ENCODE measurements at regions not wholly inside any gene's neighbourhood (a gene's known extent, or its start where the extent isn't known, plus 50 kb on each side); places are given as distances from the start of the nearest gene placed in this dataset.

- intact Hi-C loops (cut with micrococcal nuclease), result no loop called here
- peak; percentile 72 for ATAC-seq
- no peak for DNase-seq
Measured at GRCh38 chr13:95484052-95484451, 68.5 kb upstream of the CLDN10 start.

GRCh38 chr13:95485045-95485517 lies 67.4 kb upstream of the CLDN10 start:
- DNase-seq, result no peak
- ATAC-seq, result peak; percentile 55
- intact Hi-C loops (cut with micrococcal nuclease), result no loop called here

- intact Hi-C loops (cut with micrococcal nuclease), result no loop called here
- DNase-seq (no peak), ATAC-seq (peak; percentile 77)
Measured at GRCh38 chr13:95485518-95486144, 66.9 kb upstream of the CLDN10 start.

DNA sequence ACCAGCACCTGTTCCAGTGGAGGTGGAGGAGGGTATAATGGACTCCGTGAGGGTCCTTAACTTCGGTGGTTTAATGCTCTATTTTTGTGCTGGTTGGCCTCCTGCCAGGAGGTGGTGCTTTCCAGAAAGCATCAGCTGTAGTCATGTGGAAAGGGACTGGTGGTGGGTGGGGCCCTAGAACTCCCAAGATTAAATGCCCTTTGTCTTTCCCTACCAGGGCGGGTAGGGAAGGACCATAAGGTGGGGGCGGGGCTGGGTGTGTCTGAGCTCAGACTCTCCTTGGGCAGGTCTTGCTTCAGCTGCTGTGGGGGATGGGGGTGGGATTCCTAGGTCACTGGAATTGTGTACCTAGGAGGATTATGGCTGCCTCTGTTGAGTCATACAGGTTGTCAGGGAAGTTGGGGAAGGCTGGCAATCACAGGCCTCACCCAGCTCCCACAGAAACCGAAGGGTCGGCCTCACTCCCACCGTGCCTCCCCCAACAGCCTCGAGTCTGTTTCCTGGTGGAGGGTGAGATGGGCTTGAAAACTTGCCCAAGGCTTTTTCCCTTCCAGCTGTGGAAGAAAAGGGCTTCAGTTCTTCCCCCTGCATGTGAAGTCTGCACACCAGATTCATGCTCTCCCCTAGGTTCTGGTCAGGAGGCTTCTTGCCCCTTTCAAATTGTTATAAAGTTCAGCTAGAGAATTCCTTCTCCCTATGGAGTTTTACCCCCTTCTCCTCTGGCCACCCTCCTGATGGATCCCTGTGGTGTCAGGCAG lies 60.3 kb upstream of the CLDN10 start:
- intact Hi-C loops (cut with micrococcal nuclease), result loop anchor here (10.0 kb wide), 1 partner anchor 173 kb away; no protein-coding TSS in a partner anchor
- no peak for ATAC-seq

DNA sequence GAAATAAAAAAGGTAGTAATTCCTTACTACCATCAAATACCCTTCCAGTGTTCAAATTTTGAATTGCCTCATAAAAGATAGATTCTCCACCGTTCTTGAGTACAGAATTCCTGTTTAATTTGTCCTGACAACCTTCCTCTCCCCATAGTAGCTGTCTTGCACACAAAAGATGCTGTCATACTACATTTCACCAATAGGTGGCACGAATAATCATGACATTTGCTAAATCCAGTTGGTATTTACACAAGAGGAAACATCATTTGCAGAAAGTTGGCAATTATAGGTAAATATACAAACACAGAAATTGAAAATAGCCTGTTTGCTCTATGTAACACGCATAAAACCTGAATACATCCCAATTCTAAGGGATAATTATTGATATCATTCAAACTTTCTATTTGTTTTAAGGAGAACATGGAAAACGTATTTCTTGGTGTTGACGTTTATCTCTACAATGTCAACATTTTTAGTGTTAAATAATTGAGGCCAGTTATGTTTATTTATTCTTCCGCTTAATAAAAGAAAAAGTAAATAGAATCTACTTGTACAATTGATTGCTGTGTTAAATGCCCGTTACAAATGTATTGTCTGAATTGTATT lies 58.3 kb upstream of the CLDN10 start:
- ATAC-seq (no peak), DNase-seq (no peak)
- intact Hi-C loops (cut with micrococcal nuclease), result loop anchor here (10.0 kb wide), 1 partner anchor 171 kb away; no protein-coding TSS in a partner anchor

More for the DNA sequence above, 60.3 kb upstream of the CLDN10 start:
- no peak for DNase-seq

GRCh38 chr13:95496485-95496884 lies 56.0 kb upstream of the CLDN10 start:
- no peak for ATAC-seq
- intact Hi-C loops (cut with micrococcal nuclease), result loop anchor here (10.0 kb wide), 1 partner anchor 168 kb away; no protein-coding TSS in a partner anchor

DNA sequence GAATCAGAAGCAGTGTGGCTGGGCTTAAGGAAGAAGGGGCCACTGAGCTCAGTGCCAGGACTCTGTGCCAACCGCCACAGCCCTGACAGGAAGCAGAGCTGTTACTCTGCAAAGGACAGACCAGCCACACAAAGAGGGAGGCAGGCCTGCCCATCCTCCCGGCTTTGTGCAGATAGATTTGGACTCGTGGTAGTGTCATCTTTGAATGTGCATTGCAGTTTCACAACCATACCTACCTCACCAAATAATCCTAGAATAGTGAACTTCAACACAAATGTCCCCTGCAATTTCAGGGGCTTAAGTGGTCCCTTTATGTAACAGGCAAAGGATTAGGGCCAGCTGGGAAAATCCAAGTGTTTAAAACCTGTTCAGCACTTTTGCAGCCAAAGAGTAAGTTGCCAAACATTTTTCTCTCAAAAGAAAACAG lies 55.1 kb upstream of the CLDN10 start:
- intact Hi-C loops (cut with micrococcal nuclease), result loop anchor here (10.0 kb wide), 1 partner anchor 167 kb away; no protein-coding TSS in a partner anchor
- ATAC-seq (peak; percentile 100), DNase-seq (peak; percentile 78)

More at GRCh38 chr13:95496485-95496884, 56.0 kb upstream of the CLDN10 start:
- DNase-seq, result no peak

GRCh38 chr13:95498886-95499285 lies 53.6 kb upstream of the CLDN10 start:
- ATAC-seq (no peak), DNase-seq (no peak)
- intact Hi-C loops (cut with micrococcal nuclease), result loop anchor here (10.0 kb wide), 1 partner anchor 166 kb away; no protein-coding TSS in a partner anchor

GRCh38 chr13:95499811-95500712 lies 52.5 kb upstream of the CLDN10 start:
- ATAC-seq, result no peak
- no peak for DNase-seq
- intact Hi-C loops (cut with micrococcal nuclease), result loop anchor here (10.0 kb wide), 1 partner anchor 165 kb away; no protein-coding TSS in a partner anchor

DNA sequence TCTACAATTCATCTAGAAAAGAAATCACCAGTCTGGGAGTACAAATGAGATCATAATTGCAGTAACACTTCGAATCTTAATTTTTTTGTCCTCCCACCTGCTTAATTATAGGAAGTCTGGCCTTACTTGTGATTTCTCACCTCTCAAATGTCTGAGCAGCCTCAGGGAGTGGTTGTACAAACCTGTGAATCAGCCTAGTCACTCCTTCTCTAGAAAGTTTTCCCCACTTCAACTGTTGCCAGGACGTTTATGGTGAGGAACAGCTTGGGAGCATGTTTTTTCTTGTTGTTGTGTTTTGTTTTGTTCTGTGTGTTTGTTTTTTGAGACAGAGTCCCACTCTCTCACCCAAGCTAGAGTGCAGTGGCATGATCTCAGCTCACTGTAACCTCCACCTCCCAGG lies 50.3 kb upstream of the CLDN10 start:
- intact Hi-C loops (cut with micrococcal nuclease), result no loop called here
- DNase-seq (no peak), ATAC-seq (no peak)
